ENCODE measurements at regions not wholly inside any gene's neighbourhood (a gene's known extent, or its start where the extent isn't known, plus 50 kb on each side); places are given as distances from the start of the nearest gene placed in this dataset.

- H3K27me3 ChIP-seq (replicated peaks; ENCODE audit: insufficient read depth, low read depth, low read length, poor library complexity), result no peaks in the 10 kb centered on the region
- intact Hi-C loops (cut with micrococcal nuclease; ENCODE audit: unreplicated experiment), result no loop called here
- H3K4me1 ChIP-seq (ENCODE audit: insufficient read depth, low read length, poor library complexity, severe bottlenecking), result peaks cover 8% of the 10 kb centered on the region
- no peaks in the 10 kb centered on the region for H3K36me3 ChIP-seq (ENCODE audit: insufficient read depth, low read length, poor library complexity, severe bottlenecking)
- no peak overlapping the region for H3K27ac ChIP-seq (ENCODE audit: low read depth, low read length, poor library complexity, severe bottlenecking)
- ChIA-PET POLR2A (ENCODE audit: low non-redundant PET) (no interaction called here), CTCF (no interaction called here)
- no peak overlapping the region for H3K4me3 ChIP-seq (ENCODE audit: low read depth, low read length, poor library complexity, severe bottlenecking)
- no TSS peak for BruUV-seq (replicated peaks)
- no peaks in the 10 kb centered on the region for H3K9me3 ChIP-seq (ENCODE audit: low read depth, low read length, poor library complexity, severe bottlenecking)
- TF ChIP-seq EZH2 (IDR thresholded peaks at IDR 0.05; ENCODE audit: borderline replicate concordance, low read depth, low read length, poor library complexity, severe bottlenecking), result no peak
- no peak for TF ChIP-seq CTCF (conservative IDR thresholded peaks at IDR 0.05; ENCODE audit: low read depth, low read length)
- DNase-seq (ENCODE audit: low spot score), result no peak
Observed at GRCh38 chr10:78762086-78762630, 306.6 kb upstream of the ZMIZ1 start.

GRCh38 chr10:78763234-78763633, 305.5 kb upstream of the ZMIZ1 start:
- ChIA-PET CTCF (no interaction called here), POLR2A (ENCODE audit: low non-redundant PET) (no interaction called here)
- Histone ChIP-seq H3K27me3 (replicated peaks; ENCODE audit: insufficient read depth, low read depth, low read length, poor library complexity) (no peaks in the 10 kb centered on the region), H3K4me1 (ENCODE audit: insufficient read depth, low read length, poor library complexity, severe bottlenecking) (no peaks in the 10 kb centered on the region), H3K36me3 (ENCODE audit: insufficient read depth, low read length, poor library complexity, severe bottlenecking) (no peaks in the 10 kb centered on the region), H3K4me3 (ENCODE audit: low read depth, low read length, poor library complexity, severe bottlenecking) (no peak overlapping the region), H3K9me3 (ENCODE audit: low read depth, low read length, poor library complexity, severe bottlenecking) (no peaks in the 10 kb centered on the region), H3K27ac (ENCODE audit: low read depth, low read length, poor library complexity, severe bottlenecking) (no peak overlapping the region)
- DNase-seq (ENCODE audit: low spot score), result no peak
- no TSS peak for BruUV-seq (replicated peaks)
- intact Hi-C loops (cut with micrococcal nuclease; ENCODE audit: unreplicated experiment), result no loop called here
- no peak for TF ChIP-seq EZH2 (IDR thresholded peaks at IDR 0.05; ENCODE audit: borderline replicate concordance, low read depth, low read length, poor library complexity, severe bottlenecking)
- no peak for TF ChIP-seq CTCF (conservative IDR thresholded peaks at IDR 0.05; ENCODE audit: low read depth, low read length)

GRCh38 chr10:78763651-78764395, 304.9 kb upstream of the ZMIZ1 start:
- ChIA-PET POLR2A (ENCODE audit: low non-redundant PET) (no interaction called here), CTCF (no interaction called here)
- no peak for DNase-seq (ENCODE audit: low spot score)
- no peak for TF ChIP-seq EZH2 (IDR thresholded peaks at IDR 0.05; ENCODE audit: borderline replicate concordance, low read depth, low read length, poor library complexity, severe bottlenecking)
- TF ChIP-seq CTCF (conservative IDR thresholded peaks at IDR 0.05; ENCODE audit: low read depth, low read length), result no peak
- H3K4me3 ChIP-seq (ENCODE audit: low read depth, low read length, poor library complexity, severe bottlenecking), result no peak overlapping the region
- H3K36me3 ChIP-seq (ENCODE audit: insufficient read depth, low read length, poor library complexity, severe bottlenecking), result no peaks in the 10 kb centered on the region
- BruUV-seq (replicated peaks), result no TSS peak
- no peak overlapping the region for H3K27ac ChIP-seq (ENCODE audit: low read depth, low read length, poor library complexity, severe bottlenecking)
- H3K9me3 ChIP-seq (ENCODE audit: low read depth, low read length, poor library complexity, severe bottlenecking), result no peaks in the 10 kb centered on the region
- H3K4me1 ChIP-seq (ENCODE audit: insufficient read depth, low read length, poor library complexity, severe bottlenecking), result no peaks in the 10 kb centered on the region
- intact Hi-C loops (cut with micrococcal nuclease; ENCODE audit: unreplicated experiment), result no loop called here
- no peaks in the 10 kb centered on the region for H3K27me3 ChIP-seq (replicated peaks; ENCODE audit: insufficient read depth, low read depth, low read length, poor library complexity)
